IMR-90 (cell line): ENCODE measurements at regions not wholly inside any gene's neighbourhood (a gene's known extent, or its start where the extent isn't known, plus 50 kb on each side); places are given as distances from the start of the nearest gene placed in this dataset.

Source experiments
- CEBPB ChIP-seq: IDR thresholded peaks from 2 replicates; pipeline ENCODE4 v1.6.1; 2012; ENCODE audit warnings: low read depth, low read length, improper control_type of control experiment
- CTCF ChIP-seq: conservative IDR thresholded peaks from 2 replicates; pipeline ENCODE4 v1.5.1; 2012; ENCODE audit warnings: mild to moderate bottlenecking, low read depth, low read length, improper control_type of control experiment
- RCOR1 ChIP-seq: IDR thresholded peaks from 2 replicates; pipeline ENCODE4 v1.6.1; 2012; ENCODE audit warnings: mild to moderate bottlenecking, low read length, improper control_type of control experiment; ENCODE audit not compliant: insufficient replicate concordance
- RFX5 ChIP-seq: IDR thresholded peaks from 2 replicates; pipeline ENCODE4 v1.8.0; 2012; ENCODE audit warnings: low read depth, mild to moderate bottlenecking, low read length, moderate library complexity

GRCh38 chr12:69014047-69014446 is 81.1 kb upstream of the CPM start:
- no peak for TF ChIP-seq CTCF
- TF ChIP-seq RCOR1: no peak
- no peak for TF ChIP-seq RFX5
- TF ChIP-seq CEBPB: no peak
